ENCODE measurements at regions not wholly inside any gene's neighbourhood (a gene's known extent, or its start where the extent isn't known, plus 50 kb on each side); places are given as distances from the start of the nearest gene placed in this dataset.
"Not testable (repeated sequence)": the region's sequence is repeated elsewhere in the genome, so short reads cannot be mapped to it uniquely, and the experiment has no call there.

DNA sequence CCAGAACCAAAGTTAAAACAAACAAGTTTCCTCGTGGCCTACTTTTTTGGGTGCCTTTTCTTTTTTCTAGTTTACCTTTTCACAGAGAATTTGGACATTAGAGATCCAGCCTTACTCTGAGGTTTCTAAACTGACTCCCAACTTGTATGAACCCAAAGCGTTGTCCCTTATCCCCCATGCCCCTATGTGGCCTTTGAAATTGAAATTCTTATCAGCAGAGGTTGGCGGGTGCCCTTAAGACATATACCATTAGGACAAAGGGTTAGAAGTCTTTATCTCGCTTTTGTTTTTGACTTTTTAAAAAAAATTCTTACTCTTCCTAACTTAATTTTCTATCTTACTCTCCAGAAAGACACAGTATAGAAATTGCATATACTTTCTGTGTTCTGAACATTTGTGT, 76.3 kb upstream of the C7orf33 start:
- no peak for DNase-seq (ENCODE audit: low read depth in 2 of 2)

DNA sequence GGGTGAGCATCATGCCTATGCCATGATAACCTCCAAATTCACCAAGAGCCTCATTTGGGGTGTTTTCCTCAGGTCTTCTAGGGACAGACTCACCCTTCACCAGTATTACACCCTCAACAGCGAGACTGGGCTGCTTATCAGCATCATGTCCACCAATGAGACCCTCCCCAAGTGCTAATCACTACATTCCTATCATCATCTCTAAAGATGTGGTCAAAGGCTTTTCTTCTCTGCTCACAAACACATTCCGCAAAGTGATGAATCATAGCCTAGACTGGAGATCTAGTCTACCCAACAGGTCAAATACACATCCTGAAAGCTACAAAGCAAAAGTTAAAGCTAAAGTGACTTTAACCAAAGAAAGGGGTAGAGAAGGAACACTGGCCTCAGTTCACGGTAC, 75.3 kb upstream of the C7orf33 start:
- no peak for DNase-seq (ENCODE audit: low read depth in 2 of 2)

DNA sequence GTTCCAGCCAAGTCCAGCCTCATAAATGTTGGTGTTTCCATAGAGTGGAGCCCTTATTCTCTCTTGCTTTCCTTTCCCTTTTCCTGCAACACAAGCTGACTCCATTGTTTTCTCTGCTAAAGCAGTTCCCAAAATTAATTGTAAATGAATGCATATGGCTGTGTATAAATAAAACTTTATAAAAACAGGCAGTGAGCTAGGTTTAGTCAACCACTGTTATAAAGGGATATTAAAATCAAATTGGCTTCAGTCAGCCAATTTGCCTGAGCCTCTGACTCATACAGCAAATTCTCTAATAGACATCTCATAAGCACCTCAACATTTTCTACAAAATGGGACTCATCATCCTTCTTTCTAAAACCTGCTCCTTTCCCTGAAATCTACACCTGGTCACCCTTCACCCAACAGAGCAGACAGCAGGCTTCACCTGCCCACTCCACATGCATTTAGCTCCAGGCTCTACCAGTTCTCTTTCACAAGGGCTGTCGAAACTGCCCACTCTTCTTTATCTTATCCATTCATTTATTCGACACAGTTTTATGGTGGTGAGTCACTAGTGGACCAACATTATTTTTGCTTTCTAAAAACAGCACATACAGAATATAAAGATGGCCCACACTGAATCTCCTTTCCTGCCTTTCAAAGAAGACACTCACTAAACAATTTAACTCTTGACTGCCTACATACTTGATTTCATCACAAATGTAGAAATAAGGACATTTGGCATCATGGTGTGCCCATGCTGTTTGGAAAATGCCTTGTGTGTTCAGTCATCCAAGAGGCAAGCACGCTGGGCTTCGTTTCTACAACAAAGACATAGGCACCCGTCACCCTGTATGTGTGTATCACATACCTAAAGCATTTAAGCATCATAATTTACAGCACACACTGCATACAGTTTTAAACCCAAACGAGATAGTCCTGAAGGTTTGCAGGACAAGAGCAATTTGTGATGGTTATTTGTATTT, 74.6 kb upstream of the C7orf33 start:
- no peak for DNase-seq (ENCODE audit: low read depth in 2 of 2)

DNA sequence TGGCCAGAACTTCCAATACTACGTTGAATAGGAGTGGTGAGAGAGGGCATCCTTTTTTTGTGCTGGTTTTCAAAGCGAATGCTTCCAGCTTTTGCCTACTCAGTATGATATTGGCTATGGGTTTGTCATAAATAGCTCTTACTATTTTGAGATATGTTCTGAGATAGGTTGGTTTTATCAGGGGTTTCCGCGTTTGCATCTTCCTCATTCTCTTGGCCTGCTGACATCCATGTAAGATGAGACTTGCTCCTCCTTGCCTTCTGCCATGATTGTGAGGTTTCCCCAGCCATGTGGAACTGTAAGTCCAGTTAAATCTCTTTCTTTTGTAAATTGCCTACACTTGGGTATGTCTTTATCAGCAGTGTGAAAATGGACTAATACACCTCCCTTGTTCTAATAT, 71.2 kb upstream of the C7orf33 start:
- not testable (repeated sequence) for DNase-seq (ENCODE audit: low read depth in 2 of 2)

DNA sequence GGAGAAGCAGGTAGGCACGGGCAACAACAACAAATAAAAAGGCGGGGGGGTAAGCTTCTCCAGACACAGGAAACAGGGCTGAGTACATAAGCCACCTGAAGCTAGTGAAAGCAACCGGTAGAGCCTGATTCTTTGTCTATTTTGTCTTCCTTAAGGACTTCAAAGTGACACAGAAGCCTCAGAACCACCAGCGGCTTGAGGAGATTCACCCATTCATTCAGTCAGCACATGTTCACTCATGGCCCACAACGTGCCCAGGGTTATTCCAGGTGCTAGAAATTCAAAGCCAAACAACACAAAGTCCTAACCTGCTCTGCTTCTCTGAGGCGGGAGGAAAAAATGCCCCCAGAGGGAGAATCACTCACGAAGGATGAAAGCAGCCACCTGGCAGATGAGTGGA, 69.3 kb upstream of the C7orf33 start:
- DNase-seq (ENCODE audit: low read depth in 2 of 2): no peak

DNA sequence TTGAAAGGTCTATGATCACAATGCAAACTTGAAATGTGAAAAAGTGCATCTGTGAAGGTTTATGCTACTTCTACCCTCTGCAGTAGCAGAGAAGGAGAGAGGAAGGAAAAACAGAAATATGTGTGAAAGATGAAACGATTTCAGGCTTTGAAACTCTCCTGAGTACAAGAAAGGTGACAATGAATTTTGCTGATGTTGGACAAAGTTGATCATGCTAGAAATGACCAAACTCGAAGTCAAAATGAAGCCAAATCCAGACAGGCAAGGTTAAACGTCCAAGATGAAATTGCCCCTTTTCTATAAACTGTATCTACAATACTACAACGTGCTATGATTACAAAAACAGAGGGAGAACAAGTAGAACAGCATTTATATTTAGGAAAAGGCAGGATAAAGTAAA, 67.0 kb upstream of the C7orf33 start:
- no peak for DNase-seq (ENCODE audit: low read depth in 2 of 2)

DNA sequence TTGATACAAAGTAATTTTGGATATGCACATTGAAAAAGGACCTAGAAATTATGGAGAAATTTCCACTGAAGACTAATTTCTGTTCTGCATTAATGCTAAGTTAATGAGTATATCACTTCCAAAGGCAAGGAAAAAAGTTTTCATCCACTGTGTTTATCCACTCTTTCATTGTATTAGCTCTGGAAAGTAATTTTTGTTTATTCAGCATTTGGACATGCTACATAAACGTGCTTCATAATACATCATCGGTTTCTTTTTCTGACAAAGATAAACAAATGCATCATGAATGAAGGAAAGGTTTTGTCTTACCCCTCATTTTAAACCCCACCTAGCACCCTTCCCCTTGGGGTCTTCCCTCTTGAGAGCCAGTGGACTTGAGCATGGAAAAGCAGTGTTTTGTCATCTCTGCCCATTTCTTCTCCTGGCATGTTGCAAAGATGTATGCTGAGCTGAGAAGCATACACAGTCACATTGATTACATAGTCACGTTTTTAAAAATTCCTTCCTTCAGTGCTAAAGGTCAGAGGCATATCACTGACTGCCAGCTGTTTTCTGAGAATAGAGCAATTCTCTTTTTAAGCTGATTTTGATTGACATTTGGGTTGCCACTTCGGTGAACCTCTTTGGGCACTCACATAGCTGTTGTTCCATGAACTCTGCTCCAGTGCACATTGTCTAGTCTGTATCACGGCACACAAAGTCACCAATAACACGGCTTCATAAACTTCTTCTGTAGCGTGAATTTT, 65.9 kb upstream of the C7orf33 start:
- DNase-seq (ENCODE audit: low read depth in 2 of 2): no peak

DNA sequence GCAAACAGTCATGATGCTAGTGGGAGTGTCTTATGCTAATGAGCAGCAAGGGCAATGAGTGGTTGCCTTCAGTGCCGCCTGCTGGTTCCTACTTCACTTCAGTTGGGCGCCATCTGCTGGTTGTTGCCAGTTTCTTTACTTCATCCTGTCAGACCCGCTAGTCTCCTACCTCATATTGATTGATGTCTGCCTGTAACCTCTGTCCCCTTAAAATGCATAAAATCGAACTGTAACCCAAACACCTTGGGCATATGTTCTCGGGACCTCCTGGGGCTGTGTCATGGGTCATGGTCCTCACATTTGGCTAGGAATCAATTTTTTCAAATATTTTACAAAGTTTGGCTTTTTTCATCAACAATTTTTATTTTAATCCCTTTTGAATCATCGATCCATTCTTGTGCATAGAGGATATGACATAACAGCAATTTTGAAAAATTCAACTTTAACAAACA, 62.8 kb upstream of the C7orf33 start:
- peak; percentile 41 to 44 for DNase-seq (ENCODE audit: low read depth in 2 of 2)

DNA sequence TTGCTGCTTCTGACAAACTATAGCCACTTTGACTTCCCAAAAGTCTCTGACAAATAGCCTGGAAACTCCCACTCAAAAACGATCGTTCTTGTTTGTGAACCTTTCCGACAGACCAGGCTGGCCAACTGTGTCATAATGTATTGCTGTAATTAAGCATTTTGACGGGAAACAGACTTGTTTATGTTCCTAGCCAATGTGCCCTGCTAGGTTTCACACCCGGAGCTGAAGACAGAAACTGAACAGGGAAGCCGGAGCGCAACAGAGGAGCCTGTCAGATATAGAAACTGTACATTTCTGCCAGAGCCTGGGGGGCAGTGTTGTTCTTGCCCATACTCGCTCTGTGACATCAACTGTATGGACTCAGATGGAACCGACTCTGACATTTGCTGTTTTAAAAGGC, 55.3 kb upstream of the C7orf33 start:
- no peak for DNase-seq (ENCODE audit: low read depth in 2 of 2)

DNA sequence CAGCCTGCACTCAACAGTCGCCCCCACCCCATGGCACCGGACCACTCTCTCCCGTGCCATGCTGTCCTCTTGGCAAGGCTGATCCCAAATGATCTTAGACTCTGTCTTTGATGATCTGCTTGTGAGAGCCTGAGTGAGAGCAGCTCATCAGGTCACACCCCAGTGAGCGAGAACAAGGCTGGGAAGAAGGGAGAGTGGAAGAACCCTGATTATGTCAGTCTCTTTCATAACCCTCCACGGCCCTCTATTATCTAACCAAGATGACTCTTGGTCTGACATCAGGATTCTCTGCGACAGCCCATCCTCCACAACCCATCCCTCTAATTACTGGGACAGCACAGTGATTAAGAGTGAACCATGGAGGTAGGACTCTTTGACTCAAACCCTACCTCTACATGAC, 53.1 kb upstream of the C7orf33 start:
- no peak for DNase-seq (ENCODE audit: low read depth in 2 of 2)

DNA sequence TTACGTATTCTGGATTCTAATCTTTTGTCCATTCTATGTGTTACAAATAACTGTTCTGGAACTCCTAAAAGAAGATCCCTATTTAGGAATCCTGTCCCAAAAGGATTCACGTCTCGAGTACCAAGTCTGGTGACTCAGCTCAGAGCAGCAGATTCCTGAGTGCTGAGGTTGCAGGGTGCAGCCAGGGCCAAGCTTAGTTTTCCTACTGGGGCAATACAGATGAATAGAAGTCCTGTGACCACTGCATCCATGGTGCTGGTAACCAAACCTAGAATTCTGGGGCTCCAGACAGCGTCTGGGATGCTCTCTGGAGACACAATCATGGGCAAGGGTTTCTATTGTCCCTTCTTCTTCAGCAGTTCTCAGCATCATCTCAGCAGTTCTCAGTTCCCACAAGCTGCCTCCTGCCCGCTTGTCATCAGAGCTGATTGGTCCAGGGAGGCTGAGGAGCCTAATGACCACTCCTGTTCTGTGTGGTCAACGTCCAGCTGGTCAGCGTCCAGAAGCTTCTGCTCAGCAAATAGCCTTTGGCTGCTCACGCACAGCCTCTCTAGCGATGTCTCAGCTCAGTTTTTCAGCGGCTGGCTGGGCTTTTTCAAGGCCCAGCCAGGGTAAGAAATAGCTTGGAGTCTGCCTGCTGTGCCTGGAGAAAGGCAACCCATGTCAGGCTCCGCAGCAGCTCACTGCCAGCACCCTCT, 50.4 kb upstream of the C7orf33 start:
- peak; percentile 28 to 30 for DNase-seq (ENCODE audit: low read depth in 2 of 2)
